SK-N-SH treated with all-trans-retinoic acid at 6 μM for 48 hours (cell line): ENCODE measurements at regions not wholly inside any gene's neighbourhood (a gene's known extent, or its start where the extent isn't known, plus 50 kb on each side); places are given as distances from the start of the nearest gene placed in this dataset.
A peak's percentile ranks its signal among the peaks of the same experiment; 100 is the strongest.

Experiments
- ATAC-seq: fragments of 200-7000 bp; cut with Tn5 transposase; 3 replicates; pipeline ENCODE4 v1.9.1; 2020; ENCODE audit warnings: mild to moderate bottlenecking, moderate library complexity
- ARNTL ChIP-seq: fragments of 450-650 bp; formaldehyde crosslinking; IDR thresholded peaks from 2 replicates; pipeline ENCODE4 v1.5.0; 2020; ENCODE audit warnings: low read depth, mild to moderate bottlenecking, moderate library complexity, borderline replicate concordance
- BACH2 ChIP-seq: fragments of 250-450 bp; sonication (Bioruptor Pico); IDR thresholded peaks from 2 replicates; pipeline ENCODE4 v1.9.0; 2021; ENCODE audit warnings: mild to moderate bottlenecking, borderline replicate concordance
- CSDC2 ChIP-seq: fragments of 250-450 bp; sonication (Bioruptor Pico); IDR thresholded peaks from 2 replicates; pipeline ENCODE4 v1.5.0; 2020; ENCODE audit warnings: mild to moderate bottlenecking, moderate library complexity
- ESRRG ChIP-seq: fragments of 250-450 bp; sonication (Bioruptor Pico); IDR thresholded peaks from 2 replicates; pipeline ENCODE4 v1.6.1; 2021; ENCODE audit warnings: mild to moderate bottlenecking
- GLIS3 ChIP-seq: fragments of 250-450 bp; sonication (Bioruptor Pico); IDR thresholded peaks from 2 replicates; pipeline ENCODE4 v1.5.0; 2020; ENCODE audit warnings: mild to moderate bottlenecking, moderate library complexity
- ISL1 ChIP-seq: fragments of 250-450 bp; sonication (Bioruptor Pico); IDR thresholded peaks from 2 replicates; pipeline ENCODE4 v2.1.2; 2022; ENCODE audit warnings: mild to moderate bottlenecking, moderate library complexity
- PPARA ChIP-seq: fragments of 250-450 bp; sonication (Bioruptor Pico); IDR thresholded peaks from 2 replicates; pipeline ENCODE4 v1.5.0; 2020; ENCODE audit warnings: mild to moderate bottlenecking, borderline replicate concordance
- SNAI2 ChIP-seq: fragments of 250-450 bp; sonication (Bioruptor Pico); IDR thresholded peaks from 2 replicates; pipeline ENCODE4 v1.5.0; 2020; ENCODE audit warnings: mild to moderate bottlenecking, moderate library complexity
- TCF4 ChIP-seq: fragments of 250-450 bp; sonication (Bioruptor Pico); IDR thresholded peaks from 2 replicates; pipeline ENCODE4 v1.8.0; 2021; ENCODE audit warnings: mild to moderate bottlenecking, moderate library complexity, borderline replicate concordance
- TOX ChIP-seq: fragments of 250-450 bp; sonication (Bioruptor Pico); IDR thresholded peaks from 2 replicates; pipeline ENCODE4 v1.8.0; 2021; ENCODE audit warnings: mild to moderate bottlenecking, moderate library complexity, borderline replicate concordance
- ZC3H10 ChIP-seq: fragments of 250-450 bp; sonication (Bioruptor Pico); IDR thresholded peaks from 2 replicates; pipeline ENCODE4 v1.5.1; 2021; ENCODE audit warnings: mild to moderate bottlenecking, moderate library complexity
- ZFP3 ChIP-seq: fragments of 250-450 bp; sonication (Bioruptor Pico); IDR thresholded peaks from 2 replicates; pipeline ENCODE4 v1.5.0; 2020; ENCODE audit warnings: mild to moderate bottlenecking, moderate library complexity
- ZFP30 ChIP-seq: fragments of 450-650 bp; formaldehyde crosslinking; IDR thresholded peaks from 2 replicates; pipeline ENCODE4 v1.5.0; 2022; ENCODE audit warnings: mild to moderate bottlenecking, moderate library complexity
- ZNF565 ChIP-seq: fragments of 450-650 bp; formaldehyde crosslinking; conservative IDR thresholded peaks from 2 replicates; pipeline ENCODE4 v1.5.0; 2020; ENCODE audit warnings: low read depth, mild to moderate bottlenecking, moderate library complexity
- ZNF70 ChIP-seq: fragments of 450-650 bp; formaldehyde crosslinking; IDR thresholded peaks from 2 replicates; pipeline ENCODE4 v1.5.0; 2020; ENCODE audit warnings: mild to moderate bottlenecking, moderate library complexity
- ZNF8 ChIP-seq: fragments of 450-650 bp; formaldehyde crosslinking; IDR thresholded peaks from 2 replicates; pipeline ENCODE4 v1.5.0; 2020; ENCODE audit warnings: mild to moderate bottlenecking, moderate library complexity
- TF ChIP-seq, protein P1 (sequence below): fragments of 250-450 bp; sonication (Bioruptor Pico); IDR thresholded peaks from 2 replicates; pipeline ENCODE4 v1.8.0; 2020; ENCODE audit warnings: mild to moderate bottlenecking, moderate library complexity, borderline replicate concordance
- TF ChIP-seq, protein P2 (sequence below): fragments of 250-450 bp; sonication (Bioruptor Pico); IDR thresholded peaks from 2 replicates; pipeline ENCODE4 v1.5.1; 2020; ENCODE audit warnings: low read depth, mild to moderate bottlenecking, moderate library complexity
- TF ChIP-seq, protein P3 (sequence below): fragments of 250-450 bp; sonication (Bioruptor Pico); IDR thresholded peaks from 2 replicates; pipeline ENCODE4 v1.5.0; 2020; ENCODE audit warnings: mild to moderate bottlenecking, moderate library complexity
- TF ChIP-seq, protein P4 (sequence below): fragments of 250-450 bp; sonication (Bioruptor Pico); IDR thresholded peaks from 2 replicates; pipeline ENCODE4 v1.8.0; 2021; ENCODE audit warnings: low read depth, mild to moderate bottlenecking, moderate library complexity, borderline replicate concordance

DNA sequence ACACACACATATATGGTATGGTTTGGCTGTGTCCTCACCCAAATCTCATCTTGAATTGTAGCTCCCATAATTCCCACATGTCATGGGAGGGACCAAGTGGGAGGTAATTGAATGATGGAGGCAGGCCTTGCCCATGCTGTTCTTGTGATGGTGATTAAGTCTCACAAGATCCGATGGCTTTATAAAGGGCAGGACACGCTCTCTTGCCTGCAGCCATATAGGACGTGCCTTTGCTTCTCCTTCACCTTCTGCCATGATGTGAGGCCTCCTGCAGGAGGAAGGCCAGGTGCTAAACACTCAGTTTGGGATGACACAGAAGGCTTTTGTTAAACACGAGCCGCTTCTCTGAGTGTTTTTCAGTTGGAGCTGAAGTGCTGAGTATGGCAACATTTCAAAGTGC lies 205.3 kb upstream of the KLF6 start:
- TF ChIP-seq TOX (CRISPR knock-in tag) = no peak
- TF ChIP-seq TCF4 (CRISPR knock-in tag) = no peak
- TF ChIP-seq ZNF70 (CRISPR knock-in tag) = no peak
- TF ChIP-seq PPARA (CRISPR knock-in tag) = no peak
- TF ChIP-seq ZNF8 (CRISPR knock-in tag) = no peak
- TF ChIP-seq, protein P1, sequence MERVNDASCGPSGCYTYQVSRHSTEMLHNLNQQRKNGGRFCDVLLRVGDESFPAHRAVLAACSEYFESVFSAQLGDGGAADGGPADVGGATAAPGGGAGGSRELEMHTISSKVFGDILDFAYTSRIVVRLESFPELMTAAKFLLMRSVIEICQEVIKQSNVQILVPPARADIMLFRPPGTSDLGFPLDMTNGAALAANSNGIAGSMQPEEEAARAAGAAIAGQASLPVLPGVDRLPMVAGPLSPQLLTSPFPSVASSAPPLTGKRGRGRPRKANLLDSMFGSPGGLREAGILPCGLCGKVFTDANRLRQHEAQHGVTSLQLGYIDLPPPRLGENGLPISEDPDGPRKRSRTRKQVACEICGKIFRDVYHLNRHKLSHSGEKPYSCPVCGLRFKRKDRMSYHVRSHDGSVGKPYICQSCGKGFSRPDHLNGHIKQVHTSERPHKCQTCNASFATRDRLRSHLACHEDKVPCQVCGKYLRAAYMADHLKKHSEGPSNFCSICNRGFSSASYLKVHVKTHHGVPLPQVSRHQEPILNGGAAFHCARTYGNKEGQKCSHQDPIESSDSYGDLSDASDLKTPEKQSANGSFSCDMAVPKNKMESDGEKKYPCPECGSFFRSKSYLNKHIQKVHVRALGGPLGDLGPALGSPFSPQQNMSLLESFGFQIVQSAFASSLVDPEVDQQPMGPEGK (CRISPR knock-in tag) = no peak
- no peak for TF ChIP-seq ESRRG (CRISPR knock-in tag)
- no peak for TF ChIP-seq ARNTL (CRISPR knock-in tag)
- TF ChIP-seq ZFP30 = no peak
- TF ChIP-seq ZFP3 (CRISPR knock-in tag) = no peak
- TF ChIP-seq GLIS3 (CRISPR knock-in tag) = no peak
- TF ChIP-seq BACH2 (CRISPR knock-in tag) = no peak
- TF ChIP-seq CSDC2 = no peak
- TF ChIP-seq, protein P2, sequence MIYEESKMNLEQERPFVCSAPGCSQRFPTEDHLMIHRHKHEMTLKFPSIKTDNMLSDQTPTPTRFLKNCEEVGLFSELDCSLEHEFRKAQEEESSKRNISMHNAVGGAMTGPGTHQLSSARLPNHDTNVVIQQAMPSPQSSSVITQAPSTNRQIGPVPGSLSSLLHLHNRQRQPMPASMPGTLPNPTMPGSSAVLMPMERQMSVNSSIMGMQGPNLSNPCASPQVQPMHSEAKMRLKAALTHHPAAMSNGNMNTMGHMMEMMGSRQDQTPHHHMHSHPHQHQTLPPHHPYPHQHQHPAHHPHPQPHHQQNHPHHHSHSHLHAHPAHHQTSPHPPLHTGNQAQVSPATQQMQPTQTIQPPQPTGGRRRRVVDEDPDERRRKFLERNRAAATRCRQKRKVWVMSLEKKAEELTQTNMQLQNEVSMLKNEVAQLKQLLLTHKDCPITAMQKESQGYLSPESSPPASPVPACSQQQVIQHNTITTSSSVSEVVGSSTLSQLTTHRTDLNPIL = no peak
- no peak for TF ChIP-seq ZNF565 (CRISPR knock-in tag)
- TF ChIP-seq SNAI2 = no peak
- TF ChIP-seq, protein P3, sequence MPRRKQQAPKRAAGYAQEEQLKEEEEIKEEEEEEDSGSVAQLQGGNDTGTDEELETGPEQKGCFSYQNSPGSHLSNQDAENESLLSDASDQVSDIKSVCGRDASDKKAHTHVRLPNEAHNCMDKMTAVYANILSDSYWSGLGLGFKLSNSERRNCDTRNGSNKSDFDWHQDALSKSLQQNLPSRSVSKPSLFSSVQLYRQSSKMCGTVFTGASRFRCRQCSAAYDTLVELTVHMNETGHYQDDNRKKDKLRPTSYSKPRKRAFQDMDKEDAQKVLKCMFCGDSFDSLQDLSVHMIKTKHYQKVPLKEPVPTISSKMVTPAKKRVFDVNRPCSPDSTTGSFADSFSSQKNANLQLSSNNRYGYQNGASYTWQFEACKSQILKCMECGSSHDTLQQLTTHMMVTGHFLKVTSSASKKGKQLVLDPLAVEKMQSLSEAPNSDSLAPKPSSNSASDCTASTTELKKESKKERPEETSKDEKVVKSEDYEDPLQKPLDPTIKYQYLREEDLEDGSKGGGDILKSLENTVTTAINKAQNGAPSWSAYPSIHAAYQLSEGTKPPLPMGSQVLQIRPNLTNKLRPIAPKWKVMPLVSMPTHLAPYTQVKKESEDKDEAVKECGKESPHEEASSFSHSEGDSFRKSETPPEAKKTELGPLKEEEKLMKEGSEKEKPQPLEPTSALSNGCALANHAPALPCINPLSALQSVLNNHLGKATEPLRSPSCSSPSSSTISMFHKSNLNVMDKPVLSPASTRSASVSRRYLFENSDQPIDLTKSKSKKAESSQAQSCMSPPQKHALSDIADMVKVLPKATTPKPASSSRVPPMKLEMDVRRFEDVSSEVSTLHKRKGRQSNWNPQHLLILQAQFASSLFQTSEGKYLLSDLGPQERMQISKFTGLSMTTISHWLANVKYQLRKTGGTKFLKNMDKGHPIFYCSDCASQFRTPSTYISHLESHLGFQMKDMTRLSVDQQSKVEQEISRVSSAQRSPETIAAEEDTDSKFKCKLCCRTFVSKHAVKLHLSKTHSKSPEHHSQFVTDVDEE (CRISPR knock-in tag) = no peak
- TF ChIP-seq ISL1 (CRISPR knock-in tag) = no peak
- TF ChIP-seq, protein P4, sequence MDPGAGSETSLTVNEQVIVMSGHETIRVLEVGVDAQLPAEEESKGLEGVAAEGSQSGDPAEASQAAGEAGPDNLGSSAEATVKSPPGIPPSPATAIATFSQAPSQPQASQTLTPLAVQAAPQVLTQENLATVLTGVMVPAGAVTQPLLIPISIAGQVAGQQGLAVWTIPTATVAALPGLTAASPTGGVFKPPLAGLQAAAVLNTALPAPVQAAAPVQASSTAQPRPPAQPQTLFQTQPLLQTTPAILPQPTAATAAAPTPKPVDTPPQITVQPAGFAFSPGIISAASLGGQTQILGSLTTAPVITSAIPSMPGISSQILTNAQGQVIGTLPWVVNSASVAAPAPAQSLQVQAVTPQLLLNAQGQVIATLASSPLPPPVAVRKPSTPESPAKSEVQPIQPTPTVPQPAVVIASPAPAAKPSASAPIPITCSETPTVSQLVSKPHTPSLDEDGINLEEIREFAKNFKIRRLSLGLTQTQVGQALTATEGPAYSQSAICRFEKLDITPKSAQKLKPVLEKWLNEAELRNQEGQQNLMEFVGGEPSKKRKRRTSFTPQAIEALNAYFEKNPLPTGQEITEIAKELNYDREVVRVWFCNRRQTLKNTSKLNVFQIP (CRISPR knock-in tag) = no peak
- TF ChIP-seq, all 23 proteins: peak for 0
- no peak for ATAC-seq

DNA sequence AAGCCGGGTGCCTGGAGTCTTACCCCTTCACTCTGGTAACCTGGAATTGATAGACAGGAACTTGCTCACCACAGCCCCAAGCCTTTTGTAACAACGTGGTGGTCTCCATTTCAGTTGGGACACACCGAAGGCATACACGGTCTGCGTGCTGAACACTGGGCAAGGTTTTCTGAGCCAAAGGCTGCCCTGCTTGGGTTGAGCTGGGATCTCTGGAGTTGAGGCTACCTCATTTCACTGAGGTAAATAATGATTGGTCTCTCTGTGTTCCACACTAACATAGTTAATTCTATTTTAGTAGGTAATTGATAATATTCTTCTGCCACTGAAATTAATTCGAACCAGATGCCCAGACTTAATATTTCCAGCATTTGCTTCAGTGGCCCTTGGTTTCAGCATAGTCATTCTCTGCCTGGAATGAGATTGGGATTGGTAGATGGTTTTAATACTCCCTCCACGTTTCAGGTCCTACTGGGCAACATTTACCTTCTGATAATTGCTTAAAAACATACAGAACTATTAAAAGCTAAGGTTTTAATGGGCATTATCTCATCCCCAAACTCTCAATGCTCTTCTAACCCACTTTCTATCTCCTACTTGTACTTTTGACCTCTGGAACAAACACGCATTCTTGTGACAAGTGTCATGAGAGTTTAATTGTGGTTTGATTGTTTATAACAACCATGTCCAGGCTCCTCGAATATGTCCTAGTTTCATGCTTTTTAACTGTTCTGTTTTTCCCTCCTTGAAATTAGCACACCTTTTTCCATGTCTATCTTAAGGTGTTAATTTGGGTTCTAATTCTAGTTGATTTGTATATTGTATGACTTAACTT lies 202.3 kb upstream of the KLF6 start:
- peak; percentile 78 for ATAC-seq
- TF ChIP-seq GLIS3 (CRISPR knock-in tag) = no peak
- TF ChIP-seq CSDC2 = no peak
- peak; percentile 53 for TF ChIP-seq ISL1 (CRISPR knock-in tag)
- peak; percentile 81 for TF ChIP-seq TCF4 (CRISPR knock-in tag)
- no peak for TF ChIP-seq ZFP30
- TF ChIP-seq ZNF565 (CRISPR knock-in tag) = no peak
- no peak for TF ChIP-seq ZC3H10 (CRISPR knock-in tag)
- TF ChIP-seq ZNF70 (CRISPR knock-in tag) = no peak
- no peak for TF ChIP-seq ESRRG (CRISPR knock-in tag)
- TF ChIP-seq, protein P2 = no peak
- no peak for TF ChIP-seq TOX (CRISPR knock-in tag)
- TF ChIP-seq ARNTL (CRISPR knock-in tag) = no peak
- TF ChIP-seq ZNF8 (CRISPR knock-in tag) = no peak
- TF ChIP-seq ZFP3 (CRISPR knock-in tag) = 0 out of 2 replicates have a peak, but pooled peaks have one; percentile 38
